WI38 (cell line): ENCODE measurements at regions not wholly inside any gene's neighbourhood (a gene's known extent, or its start where the extent isn't known, plus 50 kb on each side); places are given as distances from the start of the nearest gene placed in this dataset.

Experiments
- H3K4me3 ChIP-seq: 2 replicates; pipeline ENCODE4 v1.5.1; 2011; ENCODE audit warnings: low read depth, mild to moderate bottlenecking, control low read depth, low read length
- TF ChIP-seq, protein P1 (sequence below): IDR thresholded peaks from 2 replicates; pipeline ENCODE4 v1.5.1; 2012; ENCODE audit warnings: low read depth, mild to moderate bottlenecking, control low read depth, low read length

DNA sequence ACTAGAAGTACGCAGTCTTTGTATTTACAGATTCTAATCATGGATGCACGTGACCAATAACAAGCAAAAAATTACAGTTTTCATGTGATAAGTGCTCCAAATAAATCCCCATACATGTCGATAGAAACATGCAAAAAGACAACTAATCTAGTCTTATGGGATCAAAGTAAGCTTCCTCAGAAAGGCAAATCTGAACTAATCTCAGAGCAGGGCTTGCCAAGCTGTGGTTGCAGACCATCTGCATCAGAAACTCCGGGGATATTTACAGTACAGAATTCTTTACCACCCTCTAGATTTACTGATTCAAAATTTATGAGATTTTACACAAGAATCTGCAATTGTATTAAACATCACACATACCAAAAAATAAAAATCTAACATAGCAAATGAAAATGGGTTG, 1435.5 kb downstream of the MRPL39 start:
- TF ChIP-seq, protein P1, sequence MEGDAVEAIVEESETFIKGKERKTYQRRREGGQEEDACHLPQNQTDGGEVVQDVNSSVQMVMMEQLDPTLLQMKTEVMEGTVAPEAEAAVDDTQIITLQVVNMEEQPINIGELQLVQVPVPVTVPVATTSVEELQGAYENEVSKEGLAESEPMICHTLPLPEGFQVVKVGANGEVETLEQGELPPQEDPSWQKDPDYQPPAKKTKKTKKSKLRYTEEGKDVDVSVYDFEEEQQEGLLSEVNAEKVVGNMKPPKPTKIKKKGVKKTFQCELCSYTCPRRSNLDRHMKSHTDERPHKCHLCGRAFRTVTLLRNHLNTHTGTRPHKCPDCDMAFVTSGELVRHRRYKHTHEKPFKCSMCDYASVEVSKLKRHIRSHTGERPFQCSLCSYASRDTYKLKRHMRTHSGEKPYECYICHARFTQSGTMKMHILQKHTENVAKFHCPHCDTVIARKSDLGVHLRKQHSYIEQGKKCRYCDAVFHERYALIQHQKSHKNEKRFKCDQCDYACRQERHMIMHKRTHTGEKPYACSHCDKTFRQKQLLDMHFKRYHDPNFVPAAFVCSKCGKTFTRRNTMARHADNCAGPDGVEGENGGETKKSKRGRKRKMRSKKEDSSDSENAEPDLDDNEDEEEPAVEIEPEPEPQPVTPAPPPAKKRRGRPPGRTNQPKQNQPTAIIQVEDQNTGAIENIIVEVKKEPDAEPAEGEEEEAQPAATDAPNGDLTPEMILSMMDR = no peak
- no peak overlapping the region for H3K4me3 ChIP-seq

DNA sequence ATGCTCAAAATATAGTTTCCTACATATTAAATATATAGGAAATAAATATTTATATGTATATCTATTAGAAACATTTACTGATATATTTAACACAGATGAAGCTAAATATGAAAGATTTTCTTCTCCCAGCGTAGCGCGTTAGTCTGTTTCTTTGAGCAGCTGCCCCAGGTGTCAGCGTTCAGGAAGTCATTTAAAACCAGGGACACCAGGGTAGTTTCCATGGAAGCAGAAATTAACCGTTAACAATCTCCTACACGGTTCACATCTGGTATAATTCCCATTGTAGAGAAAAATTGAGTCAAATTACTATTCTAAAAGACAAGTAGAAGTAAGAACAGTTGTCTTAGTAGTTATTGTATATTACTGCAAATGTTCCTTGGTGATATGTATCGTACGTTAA, 1443.7 kb downstream of the MRPL39 start:
- TF ChIP-seq, protein P1 = no peak
- no peak overlapping the region for H3K4me3 ChIP-seq

DNA sequence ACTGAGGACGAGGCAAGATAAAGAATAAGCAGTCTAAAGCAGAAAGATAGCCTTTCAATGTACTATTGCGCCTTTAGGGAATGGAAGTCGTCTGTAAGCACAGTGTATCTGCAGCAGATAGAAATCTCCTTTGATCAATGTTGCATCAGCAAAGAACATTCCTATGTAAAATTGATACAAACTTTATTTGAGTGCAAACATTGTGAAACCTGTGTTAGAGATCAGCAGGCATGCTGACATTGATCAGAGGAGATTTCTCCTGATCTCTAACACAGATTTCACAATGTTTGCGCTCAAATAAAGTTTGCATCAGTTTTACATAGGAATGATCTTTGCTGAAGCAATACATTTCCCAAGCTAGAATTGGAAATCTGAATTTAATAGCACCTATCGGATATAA, 1446.8 kb downstream of the MRPL39 start:
- TF ChIP-seq, protein P1 = no peak
- H3K4me3 ChIP-seq = no peak overlapping the region

DNA sequence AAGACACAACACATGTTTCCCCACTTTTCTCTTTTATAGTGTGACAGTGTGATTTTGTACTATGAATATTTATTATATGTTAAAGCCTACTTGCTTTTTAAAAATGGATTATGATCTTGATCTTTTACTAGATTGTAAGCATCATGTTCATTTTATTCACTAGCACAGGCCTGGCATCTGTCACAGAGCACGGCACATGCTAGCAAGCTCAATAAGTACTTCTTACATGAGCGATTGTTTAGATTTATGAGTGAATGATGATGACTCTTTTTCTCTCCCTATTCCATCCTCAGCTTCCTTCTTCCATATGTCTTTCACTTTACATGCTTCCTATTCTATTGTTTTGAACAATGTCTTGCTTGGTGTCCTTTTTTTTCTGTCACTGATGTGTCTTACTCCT, 1454.1 kb downstream of the MRPL39 start:
- TF ChIP-seq, protein P1 = no peak
- H3K4me3 ChIP-seq = no peak overlapping the region

DNA sequence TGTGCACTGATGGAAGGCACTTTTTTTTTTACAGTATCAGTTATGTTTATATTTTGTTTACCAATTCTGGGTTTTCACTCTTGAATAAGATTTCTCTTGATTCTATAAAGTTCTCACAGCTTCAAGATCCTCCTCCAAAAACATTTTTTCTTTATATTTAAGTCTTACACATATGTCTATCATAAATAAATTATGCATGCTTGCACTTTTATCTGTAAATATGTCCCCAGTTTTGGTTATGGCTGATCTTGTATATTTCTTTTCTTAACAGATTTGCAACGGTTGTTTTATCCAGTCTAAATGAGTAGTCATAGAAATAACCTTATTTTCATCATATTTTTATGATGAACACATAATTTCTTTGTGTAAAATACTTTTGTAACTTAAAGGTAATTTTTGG, 1456.5 kb downstream of the MRPL39 start:
- TF ChIP-seq, protein P1 = no peak
- H3K4me3 ChIP-seq = no peak overlapping the region

DNA sequence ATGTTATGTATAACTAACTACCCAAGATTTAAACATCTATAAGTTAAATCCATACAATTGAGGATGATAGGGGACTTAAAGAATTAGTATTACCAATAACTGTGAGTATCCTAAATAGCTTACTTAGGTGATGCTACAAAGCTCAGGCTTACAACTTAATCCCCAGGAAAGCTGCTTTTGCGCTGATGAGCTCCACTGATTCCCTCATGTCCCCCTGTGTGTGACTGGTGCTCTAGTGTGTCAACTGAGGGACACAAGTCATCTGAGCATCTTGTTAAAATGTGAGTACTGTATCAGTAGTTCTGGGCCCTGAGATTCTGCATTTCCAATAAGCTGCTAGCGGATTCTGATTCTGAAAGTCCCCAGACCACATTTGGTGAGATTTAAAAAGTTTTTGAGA, 1458.8 kb downstream of the MRPL39 start:
- TF ChIP-seq, protein P1 = no peak
- H3K4me3 ChIP-seq = no peak overlapping the region

DNA sequence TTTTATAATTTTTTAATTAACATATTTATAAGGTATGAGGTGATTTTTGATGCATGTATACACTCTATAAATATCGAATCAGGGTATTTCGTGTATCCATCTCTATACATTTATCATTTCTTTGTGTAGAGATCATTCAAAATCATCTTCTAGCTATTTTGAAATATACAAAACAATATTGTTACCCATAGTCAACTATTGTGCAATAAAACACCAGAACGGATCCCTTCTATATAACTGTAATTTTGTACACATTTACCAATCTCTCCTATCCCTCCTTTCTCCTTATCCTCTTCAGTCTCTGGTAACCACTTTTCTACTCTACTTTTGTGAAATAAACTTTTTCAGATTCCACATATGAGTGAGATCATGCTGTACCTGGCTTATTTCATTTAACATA, 1459.6 kb downstream of the MRPL39 start:
- TF ChIP-seq, protein P1 = no peak
- no peak overlapping the region for H3K4me3 ChIP-seq
